ENCODE measurements at regions not wholly inside any gene's neighbourhood (a gene's known extent, or its start where the extent isn't known, plus 50 kb on each side); places are given as distances from the start of the nearest gene placed in this dataset.

DNA sequence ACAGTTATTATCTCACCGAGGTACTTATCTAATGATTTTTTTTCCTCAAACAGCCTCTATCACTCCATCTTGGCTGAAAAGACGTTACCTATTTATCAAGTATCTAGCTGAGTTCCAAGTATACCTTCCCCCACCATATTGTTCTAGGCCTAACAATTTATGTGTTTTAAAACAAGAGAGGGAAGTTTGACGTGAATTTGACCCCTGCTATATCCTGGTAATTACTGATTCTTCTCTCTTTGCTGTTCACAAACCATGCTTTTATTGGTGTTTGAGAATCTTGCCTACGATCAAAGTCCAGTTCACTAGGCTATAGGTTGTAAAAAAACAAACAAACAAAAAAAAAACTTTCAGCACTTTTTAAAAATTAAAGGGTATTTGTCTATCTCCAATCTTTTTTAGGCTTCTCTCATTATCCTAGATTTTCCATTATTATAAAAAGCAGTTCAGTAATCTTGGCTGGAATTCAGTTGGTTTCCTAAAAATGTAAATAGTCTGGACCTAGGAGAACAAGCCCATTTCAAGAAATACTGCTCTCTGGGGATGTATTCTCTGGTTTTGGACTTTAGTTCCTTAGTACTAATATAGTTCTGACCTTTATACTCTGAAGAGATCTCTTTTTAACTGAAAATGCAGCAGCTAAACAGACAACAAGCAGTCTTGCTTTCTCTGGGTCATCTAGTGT is 505.4 kb downstream of the CPS1 start:
- H3K4me1 ChIP-seq (ENCODE audit: control insufficient read depth in 5 of 5, insufficient read depth in 5 of 5, low read length in 5 of 5), result no peaks in the 10 kb centered on the region
- TF ChIP-seq, protein P1, sequence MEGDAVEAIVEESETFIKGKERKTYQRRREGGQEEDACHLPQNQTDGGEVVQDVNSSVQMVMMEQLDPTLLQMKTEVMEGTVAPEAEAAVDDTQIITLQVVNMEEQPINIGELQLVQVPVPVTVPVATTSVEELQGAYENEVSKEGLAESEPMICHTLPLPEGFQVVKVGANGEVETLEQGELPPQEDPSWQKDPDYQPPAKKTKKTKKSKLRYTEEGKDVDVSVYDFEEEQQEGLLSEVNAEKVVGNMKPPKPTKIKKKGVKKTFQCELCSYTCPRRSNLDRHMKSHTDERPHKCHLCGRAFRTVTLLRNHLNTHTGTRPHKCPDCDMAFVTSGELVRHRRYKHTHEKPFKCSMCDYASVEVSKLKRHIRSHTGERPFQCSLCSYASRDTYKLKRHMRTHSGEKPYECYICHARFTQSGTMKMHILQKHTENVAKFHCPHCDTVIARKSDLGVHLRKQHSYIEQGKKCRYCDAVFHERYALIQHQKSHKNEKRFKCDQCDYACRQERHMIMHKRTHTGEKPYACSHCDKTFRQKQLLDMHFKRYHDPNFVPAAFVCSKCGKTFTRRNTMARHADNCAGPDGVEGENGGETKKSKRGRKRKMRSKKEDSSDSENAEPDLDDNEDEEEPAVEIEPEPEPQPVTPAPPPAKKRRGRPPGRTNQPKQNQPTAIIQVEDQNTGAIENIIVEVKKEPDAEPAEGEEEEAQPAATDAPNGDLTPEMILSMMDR (IDR thresholded peaks at IDR 0.05; ENCODE audit: control extremely low read depth, extremely low read depth), result no peak
- no peaks in the 10 kb centered on the region for H3K27me3 ChIP-seq (ENCODE audit: control insufficient read depth in 3 of 3, insufficient read depth in 3 of 3, low read length in 2 of 3)
- ATAC-seq (ENCODE audit: insufficient read depth, low FRiP score) (no peak), DNase-seq (peak in 1 of 3 donors; percentile 2)
- no peaks in the 10 kb centered on the region for H3K36me3 ChIP-seq (ENCODE audit: control insufficient read depth in 4 of 4, insufficient read depth in 4 of 4, low read length in 4 of 4)
- no peak overlapping the region for H3K4me3 ChIP-seq
- H3K27ac ChIP-seq (ENCODE audit: low read depth in 1 of 2, low read length in 1 of 2), result no peak overlapping the region
- no peaks in the 10 kb centered on the region for H3K9me3 ChIP-seq (ENCODE audit: control insufficient read depth in 4 of 4, insufficient read depth in 3 of 4, low read length in 3 of 4)
- WGBS, 2 donors, result 58 to 64% methylated on average over 4 of the region's 4 CpGs
- no peak overlapping the region for H3K9ac ChIP-seq (ENCODE audit: insufficient read depth in 1 of 2, low read length in 2 of 2)

DNA sequence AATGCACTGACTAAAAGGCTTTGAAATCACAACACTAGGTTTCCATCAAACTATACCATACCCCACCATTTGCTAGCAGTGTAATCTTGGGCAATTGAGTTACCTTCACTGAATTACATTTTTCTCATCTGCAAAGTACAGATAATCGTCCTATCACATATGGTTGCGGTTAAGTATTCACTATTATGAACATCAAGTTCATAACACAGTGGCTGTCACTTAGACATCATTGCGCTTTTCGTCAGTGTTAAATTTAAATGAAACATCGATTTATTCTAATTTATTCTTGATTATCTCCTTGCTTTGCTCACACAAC is 505.9 kb downstream of the CPS1 start:
- Histone ChIP-seq H3K4me3 (no peak overlapping the region), H3K27ac (ENCODE audit: low read depth in 1 of 2, low read length in 1 of 2) (no peak overlapping the region), H3K36me3 (ENCODE audit: control insufficient read depth in 4 of 4, insufficient read depth in 4 of 4, low read length in 4 of 4) (no peaks in the 10 kb centered on the region), H3K9me3 (ENCODE audit: control insufficient read depth in 4 of 4, insufficient read depth in 3 of 4, low read length in 3 of 4) (no peaks in the 10 kb centered on the region), H3K27me3 (ENCODE audit: control insufficient read depth in 3 of 3, insufficient read depth in 3 of 3, low read length in 2 of 3) (no peaks in the 10 kb centered on the region), H3K4me1 (ENCODE audit: control insufficient read depth in 5 of 5, insufficient read depth in 5 of 5, low read length in 5 of 5) (no peaks in the 10 kb centered on the region), H3K9ac (ENCODE audit: insufficient read depth in 1 of 2, low read length in 2 of 2) (no peak overlapping the region)
- no peak for ATAC-seq (ENCODE audit: insufficient read depth, low FRiP score)
- TF ChIP-seq, protein P1 (IDR thresholded peaks at IDR 0.05; ENCODE audit: control extremely low read depth, extremely low read depth), result no peak
- DNase-seq, result no peak
- WGBS, 2 donors, result 72 to 92% methylated on average over 5 of the region's 5 CpGs

DNA sequence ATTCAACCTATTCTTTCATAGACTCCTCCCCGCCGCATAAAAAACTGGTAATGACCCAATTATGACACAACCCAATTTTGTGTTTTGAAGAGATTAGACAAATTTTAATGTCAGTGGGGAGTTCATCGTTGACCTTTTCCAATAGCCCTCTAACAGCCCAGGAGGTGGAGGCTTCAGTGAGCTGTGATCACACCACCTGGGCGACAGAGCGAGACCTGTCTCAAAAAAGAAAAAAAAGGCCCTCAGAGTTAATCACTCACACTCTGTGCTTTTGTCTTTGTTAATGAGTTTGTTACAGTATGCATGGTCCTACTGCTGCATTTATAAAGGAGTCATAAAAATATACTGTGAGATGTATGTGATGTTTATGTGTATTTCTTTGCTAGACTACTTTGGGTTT is 510.6 kb downstream of the CPS1 start:
- Histone ChIP-seq H3K36me3 (ENCODE audit: control insufficient read depth in 4 of 4, insufficient read depth in 4 of 4, low read length in 4 of 4) (no peaks in the 10 kb centered on the region), H3K27me3 (ENCODE audit: control insufficient read depth in 3 of 3, insufficient read depth in 3 of 3, low read length in 2 of 3) (no peaks in the 10 kb centered on the region), H3K4me1 (ENCODE audit: control insufficient read depth in 5 of 5, insufficient read depth in 5 of 5, low read length in 5 of 5) (no peaks in the 10 kb centered on the region), H3K9me3 (ENCODE audit: control insufficient read depth in 4 of 4, insufficient read depth in 3 of 4, low read length in 3 of 4) (no peaks in the 10 kb centered on the region), H3K4me3 (no peak overlapping the region), H3K9ac (ENCODE audit: insufficient read depth in 1 of 2, low read length in 2 of 2) (no peak overlapping the region), H3K27ac (ENCODE audit: low read depth in 1 of 2, low read length in 1 of 2) (no peak overlapping the region)
- TF ChIP-seq, protein P1 (IDR thresholded peaks at IDR 0.05; ENCODE audit: control extremely low read depth, extremely low read depth), result no peak
- no peak for ATAC-seq (ENCODE audit: insufficient read depth, low FRiP score)
- DNase-seq, result no peak
- 94 to 96% methylated on average over 5 of the region's 5 CpGs for WGBS, 2 donors
